Loucy (cell line): ENCODE measurements at regions not wholly inside any gene's neighbourhood (a gene's known extent, or its start where the extent isn't known, plus 50 kb on each side); places are given as distances from the start of the nearest gene placed in this dataset.

Experiments
- H2AFZ ChIP-seq: fragments of 200-600 bp; sonication (generic); 2 replicates; pipeline ENCODE4 v1.6.0; 2016; ENCODE audit warnings: antibody characterized with exemption, mild to moderate bottlenecking, low read length, moderate library complexity
- H3F3A ChIP-seq: fragments of 200-600 bp; 2 replicates; pipeline ENCODE4 v1.6.0; 2016; ENCODE audit warnings: antibody characterized with exemption, low read depth, mild to moderate bottlenecking
- H3K27me3 ChIP-seq: fragments of 200-600 bp; sonication (generic); 2 replicates; pipeline ENCODE4 v1.6.1; 2014; ENCODE audit warnings: low read length, mild to moderate bottlenecking; ENCODE audit not compliant: insufficient read depth, poor library complexity, severe bottlenecking
- H3K36me3 ChIP-seq: fragments of 200-600 bp; sonication (generic); 2 replicates; pipeline ENCODE4 v1.6.1; 2016; ENCODE audit warnings: low read length; ENCODE audit not compliant: insufficient read depth
- H3K4me1 ChIP-seq: fragments of 200-600 bp; sonication (generic); 2 replicates; pipeline ENCODE4 v1.5.1; 2014; ENCODE audit warnings: low read length, mild to moderate bottlenecking; ENCODE audit not compliant: insufficient read depth, poor library complexity, severe bottlenecking
- H3K4me2 ChIP-seq: fragments of 200-600 bp; sonication (generic); 2 replicates; pipeline ENCODE4 v1.6.0; 2014; ENCODE audit warnings: antibody characterized with exemption, low read length, low read depth, mild to moderate bottlenecking; ENCODE audit not compliant: poor library complexity, severe bottlenecking
- H3K4me3 ChIP-seq: fragments of 200-600 bp; sonication (generic); 2 replicates; pipeline ENCODE4 v1.5.1; 2014; ENCODE audit warnings: low read length, mild to moderate bottlenecking, mixed read lengths; ENCODE audit not compliant: poor library complexity, severe bottlenecking
- H3K79me2 ChIP-seq: fragments of 200-600 bp; sonication (generic); 2 replicates; pipeline ENCODE4 v1.6.1; 2014; ENCODE audit warnings: low read length; ENCODE audit not compliant: insufficient read depth
- H3K9ac ChIP-seq: fragments of 200-600 bp; sonication (generic); 2 replicates; pipeline ENCODE4 v1.6.0; 2014; ENCODE audit warnings: mild to moderate bottlenecking, low read depth, low read length, moderate library complexity; ENCODE audit not compliant: poor library complexity, severe bottlenecking
- H3K9me2 ChIP-seq: fragments of 200-600 bp; sonication (generic); replicated peaks from 2 replicates; pipeline ENCODE4 v1.6.1; 2016; ENCODE audit warnings: low read depth, low read length, mixed read lengths
- H3K9me3 ChIP-seq: fragments of 200-600 bp; sonication (generic); 2 replicates; pipeline ENCODE4 v1.6.1; 2014; ENCODE audit warnings: mild to moderate bottlenecking, antibody characterized with exemption, low read length, low read depth; ENCODE audit not compliant: insufficient read depth
- H4K20me1 ChIP-seq: fragments of 200-600 bp; sonication (generic); 2 replicates; pipeline ENCODE4 v1.6.0; 2014; ENCODE audit warnings: antibody characterized with exemption, low read length, mild to moderate bottlenecking; ENCODE audit not compliant: insufficient read depth, poor library complexity, severe bottlenecking
- CTCF ChIP-seq: fragments of 200-600 bp; sonication (generic); conservative IDR thresholded peaks from 2 replicates; pipeline ENCODE4 v1.5.1; 2014; ENCODE audit warnings: mild to moderate bottlenecking, antibody characterized with exemption, low read length
- EZH2phosphoT487 ChIP-seq: fragments of 200-600 bp; IDR thresholded peaks from 2 replicates; pipeline ENCODE4 v1.6.1; 2018; ENCODE audit warnings: antibody characterized with exemption, mild to moderate bottlenecking, moderate library complexity, borderline replicate concordance

GRCh38 chr1:115479055-115479482, 141.0 kb upstream of the NGF start:
- H3K27me3 ChIP-seq: no peaks in the 10 kb centered on the region
- no peaks in the 10 kb centered on the region for H3K9me2 ChIP-seq
- no peaks in the 10 kb centered on the region for H4K20me1 ChIP-seq
- H3K4me2 ChIP-seq: no peak overlapping the region
- H3K79me2 ChIP-seq: no peaks in the 10 kb centered on the region
- peaks cover 17% of the 10 kb centered on the region for H3K4me1 ChIP-seq
- H3K9me3 ChIP-seq: no peaks in the 10 kb centered on the region
- H3K36me3 ChIP-seq: no peaks in the 10 kb centered on the region
- H3K9ac ChIP-seq: no peak overlapping the region
- no peaks in the 10 kb centered on the region for H3F3A ChIP-seq
- TF ChIP-seq EZH2phosphoT487 (no peak), CTCF (no peak)
- no peak overlapping the region for H2AFZ ChIP-seq
- H3K4me3 ChIP-seq: no peak overlapping the region

GRCh38 chr1:115477071-115477470, 139.0 kb upstream of the NGF start:
- Histone ChIP-seq H3K4me2 (no peak overlapping the region), H4K20me1 (no peaks in the 10 kb centered on the region), H2AFZ (no peak overlapping the region), H3K9me2 (no peaks in the 10 kb centered on the region), H3K4me3 (no peak overlapping the region), H3F3A (no peaks in the 10 kb centered on the region), H3K9ac (no peak overlapping the region), H3K9me3 (no peaks in the 10 kb centered on the region), H3K79me2 (no peaks in the 10 kb centered on the region), H3K36me3 (no peaks in the 10 kb centered on the region), H3K4me1 (peaks cover 29% of the 10 kb centered on the region), H3K27me3 (no peaks in the 10 kb centered on the region)
- TF ChIP-seq CTCF (no peak), EZH2phosphoT487 (no peak)

GRCh38 chr1:115476616-115477015, 138.6 kb upstream of the NGF start:
- no peaks in the 10 kb centered on the region for H3K36me3 ChIP-seq
- no peaks in the 10 kb centered on the region for H3K9me3 ChIP-seq

More at GRCh38 chr1:115476616-115477015, 138.6 kb upstream of the NGF start:
- peaks cover 29% of the 10 kb centered on the region for H3K4me1 ChIP-seq
- no peak overlapping the region for H3K4me3 ChIP-seq
- TF ChIP-seq CTCF (peak; percentile 43), EZH2phosphoT487 (no peak)
- no peaks in the 10 kb centered on the region for H4K20me1 ChIP-seq
- H3K9ac ChIP-seq: no peak overlapping the region
- no peaks in the 10 kb centered on the region for H3F3A ChIP-seq
- no peaks in the 10 kb centered on the region for H3K9me2 ChIP-seq
- H3K27me3 ChIP-seq: no peaks in the 10 kb centered on the region
- no peak overlapping the region for H3K4me2 ChIP-seq
- H2AFZ ChIP-seq: peak overlapping the region; percentile 16; the same call in 1 of the 2 replicates
- no peaks in the 10 kb centered on the region for H3K79me2 ChIP-seq
